HG03045 (cell line): ENCODE measurements at regions not wholly inside any gene's neighbourhood (a gene's known extent, or its start where the extent isn't known, plus 50 kb on each side); places are given as distances from the start of the nearest gene placed in this dataset.

Experiments used
- ATAC-seq: cut with Tn5 transposase; IDR thresholded peaks from one replicate; pipeline ENCODE4 v1.9.1; 2021; ENCODE audit warnings: mild to moderate bottlenecking, moderate library complexity; ENCODE audit not compliant: unreplicated experiment

DNA sequence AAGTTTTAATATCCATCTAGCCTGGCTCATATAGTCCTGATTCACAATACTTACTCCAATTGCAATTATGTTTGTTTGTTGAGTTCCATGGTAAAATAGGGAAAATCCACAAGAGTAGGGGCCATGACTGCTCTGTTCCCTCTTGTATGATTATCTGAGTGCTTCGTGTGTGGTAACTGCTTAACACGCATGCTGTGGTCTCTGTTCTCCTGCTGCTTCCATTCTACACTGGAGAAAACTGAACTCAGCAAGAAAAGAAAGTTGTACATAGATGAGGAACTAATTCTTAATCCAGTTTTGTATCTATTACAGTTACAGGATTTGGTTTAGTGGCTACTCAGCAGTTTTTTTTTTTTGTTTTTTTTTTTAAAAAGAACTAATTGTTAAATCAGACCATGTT lies 223.0 kb upstream of the SATB1 start:
- ATAC-seq, result no peak

- ATAC-seq, result no peak
Measured at GRCh38 chr3:18645619-18646018, 220.5 kb upstream of the SATB1 start.

DNA sequence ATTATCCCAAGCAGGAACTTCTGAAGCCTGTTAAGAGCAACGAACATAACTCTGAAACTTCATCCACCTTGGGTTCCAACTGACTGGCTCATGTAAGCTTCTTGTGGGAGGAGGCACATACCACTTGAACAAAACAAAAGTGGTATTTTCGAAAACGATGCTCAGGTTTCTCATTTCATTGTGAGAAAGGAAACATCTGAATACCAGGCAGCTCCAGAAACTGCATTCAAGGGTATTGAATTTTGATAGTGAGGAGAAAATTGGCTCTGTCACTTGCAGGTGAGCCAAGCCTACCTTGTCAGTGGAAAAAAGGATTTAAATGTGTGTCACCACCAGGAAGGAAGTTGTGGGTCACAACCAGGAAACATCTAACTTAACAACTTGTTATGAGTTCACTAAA lies 218.1 kb upstream of the SATB1 start:
- ATAC-seq, result no peak

- ATAC-seq, result no peak
Measured at GRCh38 chr3:18641916-18642315, 216.8 kb upstream of the SATB1 start.

- ATAC-seq, result no peak
Measured at GRCh38 chr3:18635215-18635614, 210.1 kb upstream of the SATB1 start.

DNA sequence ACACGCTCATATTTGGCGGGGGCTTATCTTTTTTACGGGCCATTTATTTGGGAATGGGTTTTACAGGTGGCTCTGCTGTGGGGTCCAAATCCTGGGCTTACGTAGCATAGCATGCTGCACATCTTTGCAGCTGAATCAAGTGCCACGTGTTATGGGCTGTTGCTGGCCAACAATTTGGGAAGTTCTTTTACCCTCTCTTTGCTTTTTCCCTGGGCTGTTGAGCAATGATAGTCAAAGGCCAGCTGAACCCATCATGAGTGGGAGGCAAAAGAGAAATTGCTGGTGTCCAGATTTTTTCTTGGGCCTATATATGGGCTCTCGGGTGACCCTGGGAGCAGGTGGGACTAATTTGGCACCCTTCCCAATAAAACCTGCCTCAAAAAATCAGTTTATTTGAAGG lies 209.3 kb upstream of the SATB1 start:
- ATAC-seq, result no peak

DNA sequence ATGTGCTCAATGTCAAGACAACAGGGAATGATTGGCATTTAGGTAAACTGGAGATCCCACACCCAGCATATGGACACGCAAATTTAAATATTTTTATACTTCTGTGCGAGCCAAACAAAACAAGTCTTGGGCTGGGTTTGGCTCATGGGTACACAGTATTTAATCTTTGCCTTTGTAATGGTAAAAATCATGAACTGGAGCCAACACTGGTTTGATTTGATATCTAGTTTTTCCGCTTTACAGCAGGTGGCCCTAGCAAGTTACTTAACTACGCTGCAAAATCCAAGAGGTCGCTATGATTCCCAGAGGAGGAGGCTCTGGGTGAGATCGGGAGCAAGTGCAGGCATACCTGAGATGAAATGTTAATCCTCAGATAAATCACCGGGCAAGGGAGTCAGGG lies 207.9 kb upstream of the SATB1 start:
- ATAC-seq, result no peak

- no peak for ATAC-seq
Measured at GRCh38 chr3:18630295-18630694, 205.2 kb upstream of the SATB1 start.

GRCh38 chr3:18625085-18625484 lies 199.9 kb upstream of the SATB1 start:
- no peak for ATAC-seq

DNA sequence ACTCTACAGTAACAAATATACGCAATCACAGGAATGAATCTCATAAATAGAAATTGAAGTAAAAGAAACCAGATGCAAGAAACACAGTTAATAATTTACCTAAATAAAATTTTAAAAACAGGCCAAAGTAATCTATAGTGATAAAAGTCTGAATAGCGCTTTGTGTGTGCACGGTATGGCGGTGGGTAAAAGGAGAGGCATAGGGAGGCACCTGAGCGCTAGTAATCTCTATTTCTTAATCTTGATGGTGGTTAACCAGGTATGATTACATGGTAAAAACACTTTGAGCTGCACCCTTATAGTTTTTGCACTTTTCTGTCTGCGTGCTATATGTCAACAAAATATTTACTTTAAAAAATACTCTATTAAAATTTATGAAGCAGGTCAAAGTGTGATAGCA lies 198.1 kb upstream of the SATB1 start:
- ATAC-seq, result no peak

- ATAC-seq, result no peak
Measured at GRCh38 chr3:18618723-18619122, 193.6 kb upstream of the SATB1 start.

DNA sequence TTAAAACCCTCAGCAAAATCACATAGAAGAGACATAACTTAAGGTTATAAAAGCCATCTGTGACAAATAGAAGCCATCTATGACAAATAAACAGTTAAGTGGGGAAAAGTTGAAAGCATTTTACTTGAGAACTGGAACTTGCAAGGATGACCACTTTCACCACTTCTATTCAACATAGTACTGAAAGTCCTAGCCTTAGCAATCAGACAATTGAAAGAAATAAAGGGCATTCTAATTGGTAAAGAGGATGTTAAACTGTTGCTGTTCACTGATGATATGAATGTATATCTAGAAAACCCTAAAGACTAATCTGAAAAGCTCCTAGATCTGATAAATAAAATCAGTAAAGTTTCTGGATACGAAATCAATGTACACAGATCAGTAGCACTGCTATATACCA lies 186.9 kb upstream of the SATB1 start:
- ATAC-seq, result no peak

- no peak for ATAC-seq
Measured at GRCh38 chr3:18609187-18609586, 184.0 kb upstream of the SATB1 start.

GRCh38 chr3:18597919-18598318 lies 172.8 kb upstream of the SATB1 start:
- no peak for ATAC-seq

DNA sequence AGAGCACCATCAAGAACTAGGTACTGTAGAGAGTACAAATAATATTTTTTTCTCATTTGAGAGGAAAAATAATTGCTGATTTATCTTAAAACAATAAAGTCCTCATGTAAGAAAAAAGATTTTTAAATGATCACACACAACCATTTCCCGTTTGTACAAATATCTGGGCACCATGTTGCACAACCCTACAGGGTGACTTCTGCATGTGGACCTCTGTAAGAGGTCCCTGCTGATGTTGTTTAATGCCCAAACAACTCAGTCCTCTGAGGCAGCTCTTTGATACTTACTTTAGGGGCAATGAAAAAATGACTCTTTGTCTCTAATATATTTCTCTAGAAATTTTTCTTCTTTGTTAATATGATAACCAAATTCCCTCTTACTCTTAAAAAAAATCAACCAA lies 168.1 kb upstream of the SATB1 start:
- no peak for ATAC-seq

GRCh38 chr3:18591120-18591519 lies 166.0 kb upstream of the SATB1 start:
- ATAC-seq, result no peak

GRCh38 chr3:18586076-18586475 lies 160.9 kb upstream of the SATB1 start:
- no peak for ATAC-seq

GRCh38 chr3:18585004-18585968 lies 160.1 kb upstream of the SATB1 start:
- no peak for ATAC-seq

- no peak for ATAC-seq
Measured at GRCh38 chr3:18580268-18580667, 155.1 kb upstream of the SATB1 start.

DNA sequence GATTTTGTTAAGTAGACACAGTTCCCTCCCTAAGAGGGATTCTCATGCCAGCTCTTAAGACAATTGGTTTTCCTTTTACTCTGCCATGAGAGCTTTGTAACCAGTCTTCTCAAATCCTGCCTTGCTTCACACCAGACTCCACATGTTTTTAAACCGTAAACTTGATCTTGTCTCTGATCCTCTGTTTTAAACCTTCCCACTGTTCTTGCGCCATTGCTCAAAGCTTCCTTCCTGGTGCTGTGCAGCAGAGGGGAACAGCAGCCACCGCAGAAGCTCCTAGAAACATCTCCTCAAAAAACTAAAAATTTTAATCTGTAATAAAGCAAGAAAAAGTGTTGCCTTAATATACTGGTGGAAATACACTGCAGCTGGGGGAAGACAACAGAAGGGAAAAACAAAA lies 154.5 kb upstream of the SATB1 start:
- ATAC-seq, result no peak

DNA sequence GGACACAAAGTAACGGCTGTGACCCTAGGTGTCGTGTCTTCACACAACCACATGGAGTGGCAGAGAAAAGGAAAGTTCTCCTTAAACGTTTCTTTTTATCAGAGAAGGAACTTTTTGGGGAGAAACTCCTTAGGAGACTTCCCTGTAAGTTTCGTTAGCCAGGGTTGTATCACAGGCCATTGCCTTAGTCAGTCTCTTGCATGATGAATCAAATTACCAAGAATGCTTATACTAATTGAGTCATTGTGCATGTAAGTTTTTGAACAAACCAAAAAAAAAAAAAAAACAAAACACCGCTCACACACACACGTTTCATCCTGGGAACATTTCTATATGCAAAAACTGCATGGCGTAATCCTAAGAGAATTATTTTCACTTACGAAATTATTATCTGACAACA lies 150.4 kb upstream of the SATB1 start:
- no peak for ATAC-seq

- no peak for ATAC-seq
Measured at GRCh38 chr3:18572809-18573208, 147.7 kb upstream of the SATB1 start.

- no peak for ATAC-seq
Measured at GRCh38 chr3:18567293-18567692, 142.2 kb upstream of the SATB1 start.
